GM18507 (cell line): ENCODE measurements at regions not wholly inside any gene's neighbourhood (a gene's known extent, or its start where the extent isn't known, plus 50 kb on each side); places are given as distances from the start of the nearest gene placed in this dataset.

ENCODE experiments used
- DNase-seq: peaks from one replicate; pipeline ENCODE4 v3.0.0; 2011; ENCODE audit warnings: low read depth; ENCODE audit not compliant: insufficient read length; ENCODE audit errors: extremely low spot score
- FAIRE-seq: peaks from 2 replicates; lab custom pipeline; 2011; peaks lifted over from hg19 to GRCh38; lab: Jason Lieb, UNC

DNA sequence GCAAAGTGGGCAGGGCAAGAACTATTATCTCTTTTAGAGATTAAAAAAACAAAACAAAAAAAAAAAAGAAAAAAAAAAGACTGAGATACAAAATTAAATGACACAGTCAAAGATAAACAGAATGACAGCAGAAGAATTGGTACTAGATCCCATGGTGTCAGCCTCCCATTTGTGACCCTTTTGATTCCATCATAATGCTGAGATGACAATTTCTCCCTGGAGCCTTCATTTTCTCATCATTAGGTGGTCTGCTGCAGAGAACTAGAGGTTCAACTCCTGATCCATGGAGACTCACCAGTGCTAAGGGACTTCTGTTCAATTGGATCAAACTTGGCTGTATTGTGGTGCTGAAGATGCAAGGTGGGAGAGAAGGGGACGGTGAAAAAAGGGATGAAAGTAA, 123.5 kb upstream of the SPDL1 start:
- FAIRE-seq (no peak), DNase-seq (no peak)

DNA sequence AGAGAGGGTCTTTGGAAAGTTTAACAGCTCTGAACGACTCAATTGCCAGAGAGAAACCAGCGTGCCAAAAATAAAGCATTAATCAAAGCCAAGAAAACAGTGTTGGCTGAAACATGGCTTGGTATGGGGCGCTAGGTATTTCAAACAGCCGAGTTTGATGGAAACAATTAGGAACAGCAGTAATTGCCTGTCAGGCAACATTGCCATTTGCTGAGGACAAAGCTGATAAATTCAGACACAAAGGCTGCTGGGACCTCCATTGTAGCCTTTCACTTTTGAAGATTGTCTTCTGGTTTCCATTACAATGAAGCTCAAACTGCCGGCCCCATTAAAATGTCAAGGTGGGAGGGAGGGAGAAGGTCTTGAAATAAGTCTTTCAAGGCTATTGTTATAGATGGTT, 125.4 kb upstream of the SPDL1 start:
- FAIRE-seq (no peak), DNase-seq (no peak)

GRCh38 chr5:169450464-169450863, 133.1 kb upstream of the SPDL1 start:
- DNase-seq (no peak), FAIRE-seq (no peak)

DNA sequence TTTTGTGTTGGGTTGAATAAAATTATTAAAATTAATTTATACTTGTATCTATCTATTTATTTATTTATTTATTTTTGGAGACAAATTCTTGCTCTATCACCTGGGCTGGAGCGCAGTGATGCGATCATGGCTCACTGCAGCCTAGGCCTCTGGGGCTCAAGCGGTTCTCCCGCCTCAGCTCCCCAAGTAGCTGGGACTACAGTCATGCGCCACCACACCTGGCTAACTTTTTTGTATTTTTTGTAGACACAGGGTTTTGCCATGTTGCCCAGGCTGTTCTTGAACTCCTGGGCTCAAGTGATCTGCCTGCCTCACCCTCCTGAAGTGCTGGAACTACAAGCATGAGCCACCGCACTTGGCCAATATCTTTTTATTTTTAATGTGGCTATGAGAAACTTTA, 134.7 kb upstream of the SPDL1 start:
- DNase-seq, result no peak
- FAIRE-seq, result no peak

- no peak for DNase-seq
- FAIRE-seq, result no peak
Observed at GRCh38 chr5:169445191-169445590, 138.4 kb upstream of the SPDL1 start.

GRCh38 chr5:169442913-169443784, 140.4 kb upstream of the SPDL1 start:
- FAIRE-seq (no peak), DNase-seq (no peak)

GRCh38 chr5:169442403-169442874, 141.1 kb upstream of the SPDL1 start:
- DNase-seq (no peak), FAIRE-seq (no peak)

DNA sequence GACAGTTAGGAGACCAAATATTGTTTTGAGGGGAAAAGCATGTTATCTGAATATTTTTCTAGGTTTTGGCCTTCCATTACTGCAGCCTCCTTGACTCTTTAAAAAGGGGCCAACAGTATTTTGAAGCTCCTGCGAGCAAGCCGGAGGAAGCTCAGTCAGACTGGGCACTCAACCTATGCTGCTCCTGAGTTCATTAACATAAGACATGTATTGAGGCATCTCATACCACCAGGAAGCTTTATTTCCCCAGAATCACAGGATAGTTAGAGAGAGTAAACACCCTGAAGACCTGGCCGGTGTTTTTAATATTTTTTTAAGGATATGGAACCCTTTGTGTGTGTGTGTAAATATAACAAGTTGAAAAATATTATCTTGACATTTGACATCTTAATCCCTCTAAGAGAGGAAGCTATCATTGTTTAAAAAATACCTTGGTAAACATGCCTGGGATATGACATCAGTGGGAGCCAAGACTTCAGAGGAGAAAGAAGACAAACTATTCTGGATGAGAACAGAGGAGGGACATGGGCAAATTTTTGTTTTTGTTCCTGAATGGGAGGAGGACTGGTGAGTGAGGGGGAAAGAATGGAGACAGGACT, 139.3 kb upstream of the SLIT3 start:
- FAIRE-seq (no peak), DNase-seq (no peak)

GRCh38 chr5:169439362-169439761, 138.4 kb upstream of the SLIT3 start:
- FAIRE-seq (no peak), DNase-seq (no peak)

- FAIRE-seq (no peak), DNase-seq (no peak)
Observed at GRCh38 chr5:169435506-169436229, 134.7 kb upstream of the SLIT3 start.

DNA sequence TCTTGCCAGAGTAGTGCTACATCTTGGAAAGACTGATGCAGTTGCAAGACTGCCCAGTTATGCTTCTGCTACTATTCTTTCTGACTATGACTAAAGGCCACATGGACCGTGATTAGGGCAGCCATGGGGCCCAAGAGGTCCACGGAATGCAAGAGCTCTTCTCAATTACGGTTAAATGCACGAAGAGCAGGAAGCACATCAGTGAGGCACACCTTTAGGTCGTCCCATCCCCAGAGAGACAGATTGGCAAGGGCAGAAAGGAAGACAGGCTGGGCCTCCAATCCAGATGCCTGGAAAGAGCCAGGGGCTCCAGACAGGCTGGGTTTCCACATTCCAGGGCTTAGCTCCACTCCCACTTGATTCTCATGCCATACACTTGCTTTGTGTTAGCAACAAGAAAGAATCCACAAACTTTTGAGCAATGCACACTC, 132.3 kb upstream of the SLIT3 start:
- FAIRE-seq (no peak), DNase-seq (no peak)

GRCh38 chr5:169431386-169431785, 130.4 kb upstream of the SLIT3 start:
- FAIRE-seq, result no peak
- no peak for DNase-seq

- DNase-seq, result no peak
- no peak for FAIRE-seq
Observed at GRCh38 chr5:169430671-169431070, 129.7 kb upstream of the SLIT3 start.

DNA sequence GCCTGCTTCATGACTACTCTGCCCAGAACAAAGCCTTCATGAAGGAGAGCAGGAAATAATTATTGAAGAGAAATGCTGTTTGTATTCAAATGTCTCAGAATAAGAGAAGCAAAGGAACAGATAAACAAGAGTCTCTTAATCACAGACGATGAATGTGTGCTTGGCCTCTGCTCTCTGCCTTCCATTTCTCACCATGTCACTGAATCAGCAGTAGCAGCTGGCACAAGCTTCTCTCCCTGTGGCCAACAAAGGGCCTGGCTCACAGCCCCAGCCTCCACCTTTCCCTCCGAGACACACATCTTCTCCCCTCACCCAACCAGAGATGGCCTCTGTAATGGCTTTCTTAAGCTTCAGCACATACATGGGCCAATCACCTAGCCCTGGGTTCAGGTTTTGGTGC, 128.1 kb upstream of the SLIT3 start:
- no peak for DNase-seq
- FAIRE-seq, result no peak

DNA sequence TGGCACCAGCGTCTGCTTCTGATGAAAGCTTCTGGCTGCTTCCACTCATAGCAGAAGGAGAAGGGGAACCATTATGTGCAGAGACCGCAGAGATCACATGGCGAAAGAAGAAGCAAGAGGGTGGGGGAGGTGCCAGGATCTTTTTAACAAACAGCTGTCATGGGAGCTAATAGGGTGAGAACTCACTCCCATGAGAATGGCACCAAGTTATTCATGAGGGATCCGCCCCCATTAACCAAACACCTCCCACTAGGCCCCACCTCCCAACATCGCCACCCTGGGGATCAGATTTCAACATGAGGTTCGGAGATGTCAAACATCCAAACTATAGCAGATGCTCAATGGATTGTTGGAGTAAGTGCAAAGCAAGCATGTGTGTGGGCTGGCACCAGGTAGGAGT, 125.8 kb upstream of the SLIT3 start:
- FAIRE-seq (no peak), DNase-seq (no peak)

DNA sequence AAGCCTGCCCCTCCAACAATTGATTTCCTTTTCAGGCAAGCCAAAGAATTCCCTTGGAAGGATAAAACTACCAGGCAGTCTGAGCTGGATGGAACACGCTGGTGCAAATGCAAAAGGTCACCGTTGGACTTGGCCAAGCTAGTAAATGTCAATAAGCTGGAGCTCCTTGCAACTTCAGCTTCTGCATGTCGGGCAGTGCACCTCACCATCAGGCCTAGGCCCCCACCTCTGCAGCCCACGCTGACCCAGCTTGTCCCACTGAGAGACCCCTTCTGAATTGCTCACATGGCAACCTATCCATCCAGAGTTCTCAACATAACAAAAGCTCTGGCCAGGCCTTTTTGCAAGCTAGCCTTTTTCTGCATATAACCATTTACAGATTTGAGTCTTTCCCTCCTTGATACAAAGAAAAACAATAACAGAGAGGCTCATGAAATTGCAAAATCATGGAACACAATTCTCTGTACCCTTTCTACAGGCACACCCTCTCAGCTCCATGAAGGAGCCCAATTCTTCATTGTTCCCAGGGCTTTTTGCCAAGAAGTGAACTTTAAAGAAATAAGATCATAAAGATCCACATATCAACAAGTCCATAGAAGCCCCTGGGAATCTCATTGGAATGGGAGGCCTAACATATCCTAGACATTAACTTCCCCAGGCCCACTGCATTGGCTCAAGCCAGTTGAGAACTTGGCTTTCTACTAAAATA, 123.9 kb upstream of the SLIT3 start:
- DNase-seq (no peak), FAIRE-seq (no peak)

GRCh38 chr5:169424279-169424655, 123.3 kb upstream of the SLIT3 start:
- FAIRE-seq (no peak), DNase-seq (no peak)

GRCh38 chr5:169423580-169424278, 122.8 kb upstream of the SLIT3 start:
- no peak for FAIRE-seq
- DNase-seq, result no peak

DNA sequence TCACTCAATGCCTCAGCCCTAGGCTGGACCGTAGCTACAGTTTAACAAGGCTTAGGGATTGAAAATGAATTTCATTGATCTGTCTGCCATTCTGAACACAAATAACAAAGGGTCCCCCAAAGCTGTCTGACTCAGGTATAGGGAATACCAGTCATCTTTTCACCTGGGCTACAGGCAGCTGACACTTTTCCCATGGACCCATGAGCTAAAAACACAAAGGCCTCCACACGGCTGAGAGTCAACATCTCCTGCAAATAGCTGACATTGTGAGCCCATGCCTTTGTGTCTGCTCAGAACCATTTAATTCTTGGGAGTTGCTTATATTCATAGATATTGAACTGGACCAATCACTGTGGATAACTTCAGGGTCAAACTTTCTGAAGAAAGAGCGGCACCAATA, 121.1 kb upstream of the SLIT3 start:
- FAIRE-seq (no peak), DNase-seq (no peak)
